Vagina (tissue), 2 donors: ENCODE measurements at regions not wholly inside any gene's neighbourhood (a gene's known extent, or its start where the extent isn't known, plus 50 kb on each side); places are given as distances from the start of the nearest gene placed in this dataset.
"Not testable (repeated sequence)": the region's sequence is repeated elsewhere in the genome, so short reads cannot be mapped to it uniquely, and the experiment has no call there.

Experiments used
- DNase-seq, 2 donors: peaks; one replicate each; pipeline ENCODE4 v3.0.0-alpha.2; 2017; ENCODE audit errors: extremely low spot score in 2 of 2
- H3K27ac ChIP-seq: fragments of 200-600 bp; sonication (generic); one replicate; pipeline ENCODE4 v1.5.1; 2019
- H3K27me3 ChIP-seq: fragments of 200-600 bp; sonication (generic); one replicate; pipeline ENCODE4 v1.5.1; 2019
- H3K36me3 ChIP-seq, 2 donors: fragments of 200-600 bp; sonication (generic); one replicate each; pipeline ENCODE4 v1.5.1; 2017 to 2019
- H3K4me1 ChIP-seq: fragments of 200-600 bp; sonication (generic); one replicate; pipeline ENCODE4 v1.5.1; 2019
- H3K4me3 ChIP-seq, 2 donors: fragments of 200-600 bp; sonication (generic); 1 replicate in 1 of 2; 2 replicates in 1 of 2; pipeline ENCODE4 v1.5.1; 2016 to 2019
- H3K9me3 ChIP-seq: fragments of 200-600 bp; sonication (generic); one replicate; pipeline ENCODE4 v1.5.1; 2019
- POLR2A ChIP-seq, 2 donors: fragments of 450-650 bp; IDR thresholded peaks; one replicate each; pipeline ENCODE4 v1.6.1; 2017; ENCODE audit warnings: antibody characterized with exemption in 2 of 2, mild to moderate bottlenecking in 2 of 2, moderate library complexity in 2 of 2
- POLR2AphosphoS5 ChIP-seq, 2 donors: sonication (generic); formaldehyde crosslinking; IDR thresholded peaks; one replicate each; pipeline ENCODE4 v1.9.0; 2017; ENCODE audit warnings: antibody characterized with exemption in 2 of 2, mild to moderate bottlenecking in 2 of 2, low read depth in 1 of 2; ENCODE audit not compliant: insufficient read depth in 1 of 2
- intact Hi-C: fragments of 100-400 bp; cut with DNase I; formaldehyde crosslinking; loops from one replicate; pipeline ENCODE4 v1.15.1; 2023
- TF ChIP-seq, protein P1 (sequence below), 3 experiments: fragments of 450-650 bp in 2 of 3; fragments of 200-600 bp in 1 of 3; sonication (generic) in 1 of 3; IDR thresholded peaks; one replicate each; pipeline ENCODE4 v1.5.1; 2017 to 2019; ENCODE audit warnings: antibody characterized with exemption in 3 of 3, mild to moderate bottlenecking in 2 of 3, moderate library complexity in 2 of 3

DNA sequence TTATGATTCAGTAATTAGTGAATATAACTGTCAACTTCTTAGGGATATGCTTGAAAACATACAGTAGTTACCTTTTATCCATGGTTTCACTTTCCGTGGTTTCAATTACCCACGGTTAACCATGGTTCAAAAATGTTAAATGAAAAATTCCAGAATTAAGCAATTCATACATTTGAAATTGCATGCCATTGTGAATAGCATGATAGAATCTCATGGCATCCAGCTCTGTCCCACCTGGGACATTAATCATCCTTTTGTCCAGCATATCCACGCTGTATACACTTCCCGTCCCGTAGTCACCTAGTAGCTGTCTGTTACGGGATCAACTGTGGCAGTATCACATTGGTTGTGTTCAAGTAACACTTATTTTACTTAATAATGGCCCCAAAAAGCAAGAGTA, 781.7 kb upstream of the CITED2 start:
- Histone ChIP-seq H3K27ac (no peak overlapping the region), H3K9me3 (no peaks in the 10 kb centered on the region), H3K27me3 (no peaks in the 10 kb centered on the region), H3K4me1 (no peaks in the 10 kb centered on the region), H3K36me3 (no peaks in the 10 kb centered on the region), H3K4me3 (no peak overlapping the region)
- intact Hi-C loops, result no loop called here
- DNase-seq, result no peak
- TF ChIP-seq, protein P1, sequence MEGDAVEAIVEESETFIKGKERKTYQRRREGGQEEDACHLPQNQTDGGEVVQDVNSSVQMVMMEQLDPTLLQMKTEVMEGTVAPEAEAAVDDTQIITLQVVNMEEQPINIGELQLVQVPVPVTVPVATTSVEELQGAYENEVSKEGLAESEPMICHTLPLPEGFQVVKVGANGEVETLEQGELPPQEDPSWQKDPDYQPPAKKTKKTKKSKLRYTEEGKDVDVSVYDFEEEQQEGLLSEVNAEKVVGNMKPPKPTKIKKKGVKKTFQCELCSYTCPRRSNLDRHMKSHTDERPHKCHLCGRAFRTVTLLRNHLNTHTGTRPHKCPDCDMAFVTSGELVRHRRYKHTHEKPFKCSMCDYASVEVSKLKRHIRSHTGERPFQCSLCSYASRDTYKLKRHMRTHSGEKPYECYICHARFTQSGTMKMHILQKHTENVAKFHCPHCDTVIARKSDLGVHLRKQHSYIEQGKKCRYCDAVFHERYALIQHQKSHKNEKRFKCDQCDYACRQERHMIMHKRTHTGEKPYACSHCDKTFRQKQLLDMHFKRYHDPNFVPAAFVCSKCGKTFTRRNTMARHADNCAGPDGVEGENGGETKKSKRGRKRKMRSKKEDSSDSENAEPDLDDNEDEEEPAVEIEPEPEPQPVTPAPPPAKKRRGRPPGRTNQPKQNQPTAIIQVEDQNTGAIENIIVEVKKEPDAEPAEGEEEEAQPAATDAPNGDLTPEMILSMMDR (IDR thresholded peaks at IDR 0.05), result no peak
- TF ChIP-seq POLR2A (IDR thresholded peaks at IDR 0.05) (no peak), POLR2AphosphoS5 (IDR thresholded peaks at IDR 0.05; ENCODE audit: insufficient read depth in 1 of 2, low read depth in 1 of 2) (no peak)

DNA sequence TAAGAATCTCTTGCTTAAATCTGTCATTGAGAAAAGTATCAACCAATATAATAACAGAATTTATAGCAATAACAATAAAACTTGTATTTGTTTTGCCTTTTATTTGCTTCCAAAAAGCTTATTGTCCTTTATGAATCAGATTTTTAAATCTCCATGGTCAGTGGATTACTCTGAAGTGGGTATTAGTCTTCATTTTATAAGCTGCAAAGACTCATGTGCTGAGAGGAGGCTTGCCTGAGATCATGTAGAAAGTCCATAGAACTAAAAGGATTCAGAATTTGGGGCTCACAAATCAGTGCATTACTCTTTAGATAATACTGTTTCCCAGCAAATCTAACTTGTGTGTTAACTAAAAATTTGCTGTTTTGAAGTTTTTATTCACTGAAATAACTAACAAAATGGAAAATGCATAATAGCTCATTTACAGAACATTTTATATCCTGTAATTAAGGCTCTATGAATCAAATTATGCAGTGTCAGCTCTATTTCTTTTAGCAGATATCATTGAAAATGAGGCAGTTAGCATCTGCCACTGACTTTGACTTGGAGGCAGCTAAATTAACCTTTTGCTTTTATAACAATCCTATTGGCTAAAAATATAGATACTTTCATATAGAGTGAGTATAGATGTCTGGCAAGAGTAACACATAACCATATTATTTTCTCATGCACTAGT, 781.1 kb upstream of the CITED2 start:
- intact Hi-C loops, result no loop called here
- Histone ChIP-seq H3K9me3 (no peaks in the 10 kb centered on the region), H3K4me3 (no peak overlapping the region), H3K36me3 (no peaks in the 10 kb centered on the region), H3K4me1 (no peaks in the 10 kb centered on the region), H3K27me3 (no peaks in the 10 kb centered on the region), H3K27ac (no peak overlapping the region)
- no peak for DNase-seq
- TF ChIP-seq POLR2A (IDR thresholded peaks at IDR 0.05) (no peak), POLR2AphosphoS5 (IDR thresholded peaks at IDR 0.05; ENCODE audit: insufficient read depth in 1 of 2, low read depth in 1 of 2) (no peak)
- TF ChIP-seq, protein P1 (IDR thresholded peaks at IDR 0.05), result no peak

DNA sequence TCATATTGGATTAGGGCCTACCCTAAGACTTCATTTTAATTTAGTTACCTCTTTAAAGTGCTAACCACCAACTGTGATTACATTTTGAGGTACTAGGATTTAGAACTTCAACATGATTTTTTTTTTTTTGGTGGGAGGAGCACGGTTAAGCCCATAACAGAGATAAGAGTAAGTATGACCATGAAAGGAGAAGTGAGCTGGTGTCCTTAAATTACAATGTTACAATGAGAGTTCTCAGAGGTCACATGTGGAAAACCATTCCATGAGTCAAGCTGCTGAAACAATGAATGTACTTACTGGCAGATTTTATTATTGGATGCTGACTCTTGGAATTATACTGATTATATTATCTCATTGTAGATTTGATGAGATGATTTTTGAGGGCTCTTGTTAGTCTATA, 779.3 kb upstream of the CITED2 start:
- no peaks in the 10 kb centered on the region for H3K9me3 ChIP-seq
- H3K36me3 ChIP-seq, result no peaks in the 10 kb centered on the region
- intact Hi-C loops, result no loop called here
- H3K27ac ChIP-seq, result no peak overlapping the region
- no peaks in the 10 kb centered on the region for H3K27me3 ChIP-seq
- TF ChIP-seq, protein P1 (IDR thresholded peaks at IDR 0.05), result no peak
- TF ChIP-seq POLR2AphosphoS5 (IDR thresholded peaks at IDR 0.05; ENCODE audit: insufficient read depth in 1 of 2, low read depth in 1 of 2), result no peak
- TF ChIP-seq POLR2A (IDR thresholded peaks at IDR 0.05), result no peak
- no peaks in the 10 kb centered on the region for H3K4me1 ChIP-seq
- H3K4me3 ChIP-seq, result no peak overlapping the region
- DNase-seq, result no peak

DNA sequence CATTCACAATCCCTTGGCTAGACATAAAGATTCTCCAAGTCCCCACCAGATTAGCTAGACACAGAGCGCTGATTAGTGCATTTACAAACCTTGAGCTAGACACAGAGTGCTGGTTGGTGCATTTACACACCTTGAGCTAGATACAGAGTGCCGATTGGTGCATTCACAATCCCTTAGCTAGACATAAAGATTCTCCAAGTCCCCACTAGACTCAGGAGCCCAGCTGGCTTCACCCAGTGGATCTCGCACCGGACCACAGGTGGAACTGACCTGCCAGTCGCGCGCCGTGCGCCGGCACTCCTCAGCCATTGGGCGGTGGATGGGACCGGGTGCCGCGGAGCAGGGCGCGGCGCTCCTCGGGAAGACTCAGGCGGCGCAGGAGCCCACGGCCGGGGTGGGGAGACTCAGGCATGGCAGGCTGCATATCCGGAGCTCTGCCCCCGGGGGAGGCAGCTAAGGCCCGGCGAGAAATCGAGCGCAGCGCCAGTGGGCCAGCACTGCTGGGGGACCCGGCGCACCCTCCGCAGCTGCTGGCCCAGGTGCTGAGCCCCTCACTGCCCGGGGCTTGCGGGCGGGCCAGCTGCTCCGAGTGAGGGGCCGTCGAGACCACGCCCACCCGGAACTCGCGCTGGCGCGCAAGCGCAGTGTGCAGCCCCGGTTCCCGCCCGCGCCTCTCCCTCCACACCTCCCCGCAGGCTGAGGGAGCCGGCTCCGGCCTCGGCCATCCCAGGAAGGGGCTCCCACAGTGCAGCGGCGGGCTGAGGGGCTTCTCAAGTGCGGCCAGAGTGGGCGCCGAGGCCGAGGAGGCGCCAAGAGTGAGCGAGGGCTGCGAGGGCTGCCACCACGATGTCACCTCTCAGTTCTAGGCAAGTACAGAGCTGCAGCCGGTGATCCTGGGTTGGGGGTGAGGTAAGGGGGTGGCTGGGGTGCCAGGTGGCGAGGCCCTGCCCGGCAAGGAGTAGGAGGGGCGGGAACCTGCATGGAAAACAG, 773.7 kb upstream of the CITED2 start:
- H3K27ac ChIP-seq, H3K4me1 ChIP-seq, H3K4me3 ChIP-seq, H3K27me3 ChIP-seq, H3K36me3 ChIP-seq, intact Hi-C loops, H3K9me3 ChIP-seq, DNase-seq: not testable (repeated sequence)

DNA sequence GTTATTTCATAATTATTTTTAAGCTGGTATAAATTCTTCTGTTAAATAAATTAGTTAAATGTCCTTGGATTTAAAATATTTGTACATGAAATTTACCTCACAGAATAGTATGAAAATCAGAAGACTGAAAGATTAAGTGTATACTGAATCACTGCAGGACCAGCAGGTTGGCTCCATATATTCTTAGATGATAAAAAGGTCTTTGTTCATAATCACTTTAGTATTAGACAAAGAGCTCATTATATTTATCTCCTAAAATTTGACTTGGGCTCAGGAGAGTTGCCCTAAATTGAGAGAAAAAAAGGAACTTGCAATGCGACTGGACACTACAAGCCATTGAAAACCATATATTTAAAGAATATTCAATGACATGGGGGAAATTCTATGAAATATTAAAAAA, 766.4 kb upstream of the CITED2 start:
- no peak overlapping the region for H3K4me3 ChIP-seq
- no peaks in the 10 kb centered on the region for H3K27me3 ChIP-seq
- H3K36me3 ChIP-seq, result no peaks in the 10 kb centered on the region
- TF ChIP-seq POLR2AphosphoS5 (IDR thresholded peaks at IDR 0.05; ENCODE audit: insufficient read depth in 1 of 2, low read depth in 1 of 2) (no peak), POLR2A (IDR thresholded peaks at IDR 0.05) (no peak)
- TF ChIP-seq, protein P1 (IDR thresholded peaks at IDR 0.05), result no peak
- no peak overlapping the region for H3K27ac ChIP-seq
- intact Hi-C loops, result no loop called here
- H3K9me3 ChIP-seq, result no peaks in the 10 kb centered on the region
- DNase-seq, result no peak
- H3K4me1 ChIP-seq, result no peaks in the 10 kb centered on the region
